Activated T-helper 1 cell treated with anti-CD3 and anti-CD28 coated beads, Interleukin-12 subunit alpha, Interleukin-12 subunit beta, Interleukin-2, Interleukin-4 antibody, amounts not matched to agents 30 ng/mL and 10 ng/mL and 1 ng/mL, durations not matched to agents 14 hours and 24 hours and 36 hours (primary cell): ENCODE measurements at regions not wholly inside any gene's neighbourhood (a gene's known extent, or its start where the extent isn't known, plus 50 kb on each side); places are given as distances from the start of the nearest gene placed in this dataset.
"Not testable (repeated sequence)": the region's sequence is repeated elsewhere in the genome, so short reads cannot be mapped to it uniquely, and the experiment has no call there.

Experiments used
- DNase-seq: peaks from one replicate; pipeline ENCODE4 v3.0.0; 2021; ENCODE audit warnings: low spot score
- H3K27ac Mint-ChIP-seq: one replicate; pipeline ENCODE4 v1.8.0; 2021; ENCODE audit warnings: mild to moderate bottlenecking, mixed read lengths
- H3K27me3 Mint-ChIP-seq: one replicate; pipeline ENCODE4 v1.8.0; 2022; ENCODE audit warnings: mild to moderate bottlenecking, moderate library complexity, mixed read lengths; ENCODE audit not compliant: insufficient read depth
- H3K36me3 Mint-ChIP-seq: one replicate; pipeline ENCODE4 v1.8.0; 2021; ENCODE audit warnings: low read depth, mixed read lengths
- H3K4me1 Mint-ChIP-seq: one replicate; pipeline ENCODE4 v1.8.0; 2021; ENCODE audit warnings: low read depth, mixed read lengths
- H3K4me3 Mint-ChIP-seq: one replicate; pipeline ENCODE4 v1.8.0; 2021; ENCODE audit warnings: mild to moderate bottlenecking, moderate library complexity, mixed read lengths
- H3K9me3 Mint-ChIP-seq: one replicate; pipeline ENCODE4 v1.8.0; 2021; ENCODE audit warnings: mixed read lengths
- intact Hi-C: fragments of 100-400 bp; cut with micrococcal nuclease; formaldehyde crosslinking; loops from one replicate; pipeline ENCODE4 v1.15.1; 2024

GRCh38 chr11:94235772-94236171 lies 68.6 kb upstream of the IZUMO1R start:
- peaks cover 11% of the 10 kb centered on the region for H3K9me3 Mint-ChIP-seq
- H3K4me1 Mint-ChIP-seq, H3K36me3 Mint-ChIP-seq, DNase-seq, H3K27ac Mint-ChIP-seq, H3K27me3 Mint-ChIP-seq, intact Hi-C loops, H3K4me3 Mint-ChIP-seq: not testable (repeated sequence)

- H3K4me3 Mint-ChIP-seq, intact Hi-C loops, H3K9me3 Mint-ChIP-seq: not testable (repeated sequence)
These were observed 68.0 kb upstream of the IZUMO1R start for GRCh38 chr11:94236416-94236815.

GRCh38 chr11:94237447-94238153 lies 66.8 kb upstream of the IZUMO1R start:
- intact Hi-C loops, H3K9me3 Mint-ChIP-seq, H3K27me3 Mint-ChIP-seq: not testable (repeated sequence)

More at GRCh38 chr11:94236416-94236815, 68.0 kb upstream of the IZUMO1R start:
- not testable (repeated sequence) for H3K27ac Mint-ChIP-seq, H3K36me3 Mint-ChIP-seq, H3K27me3 Mint-ChIP-seq, DNase-seq, H3K4me1 Mint-ChIP-seq

GRCh38 chr11:94238154-94238735 lies 66.1 kb upstream of the IZUMO1R start:
- H3K27ac Mint-ChIP-seq, H3K36me3 Mint-ChIP-seq, H3K9me3 Mint-ChIP-seq, H3K4me3 Mint-ChIP-seq, intact Hi-C loops, H3K4me1 Mint-ChIP-seq, H3K27me3 Mint-ChIP-seq: not testable (repeated sequence)
- peak; percentile 1 for DNase-seq

More at GRCh38 chr11:94237447-94238153, 66.8 kb upstream of the IZUMO1R start:
- not testable (repeated sequence) for H3K4me1 Mint-ChIP-seq, H3K36me3 Mint-ChIP-seq, H3K27ac Mint-ChIP-seq, H3K4me3 Mint-ChIP-seq
- peak; percentile 0 for DNase-seq

GRCh38 chr11:94238774-94239173 lies 65.6 kb upstream of the IZUMO1R start:
- intact Hi-C loops, H3K27me3 Mint-ChIP-seq, H3K4me1 Mint-ChIP-seq, H3K36me3 Mint-ChIP-seq, H3K4me3 Mint-ChIP-seq, H3K9me3 Mint-ChIP-seq, H3K27ac Mint-ChIP-seq: not testable (repeated sequence)
- peak; percentile 3 for DNase-seq

- no peak for DNase-seq
- H3K27ac Mint-ChIP-seq = no peak overlapping the region
- intact Hi-C loops = no loop called here
- no peak overlapping the region for H3K4me3 Mint-ChIP-seq
- no peaks in the 10 kb centered on the region for H3K36me3 Mint-ChIP-seq
- no peaks in the 10 kb centered on the region for H3K9me3 Mint-ChIP-seq
- no peaks in the 10 kb centered on the region for H3K27me3 Mint-ChIP-seq
- no peaks in the 10 kb centered on the region for H3K4me1 Mint-ChIP-seq
These were observed 62.5 kb upstream of the IZUMO1R start for GRCh38 chr11:94241896-94242295.

GRCh38 chr11:94243571-94244515 lies 60.5 kb upstream of the IZUMO1R start:
- intact Hi-C loops = no loop called here
- Mint-ChIP-seq H3K4me1 (no peaks in the 10 kb centered on the region), H3K27me3 (no peaks in the 10 kb centered on the region), H3K36me3 (no peaks in the 10 kb centered on the region), H3K4me3 (no peak overlapping the region), H3K27ac (no peak overlapping the region), H3K9me3 (no peaks in the 10 kb centered on the region)
- no peak for DNase-seq

GRCh38 chr11:94245121-94245520 lies 59.3 kb upstream of the IZUMO1R start:
- Mint-ChIP-seq H3K27ac (no peak overlapping the region), H3K36me3 (no peaks in the 10 kb centered on the region), H3K9me3 (no peaks in the 10 kb centered on the region), H3K4me3 (no peak overlapping the region), H3K27me3 (no peaks in the 10 kb centered on the region), H3K4me1 (no peaks in the 10 kb centered on the region)
- DNase-seq = no peak
- intact Hi-C loops = no loop called here

GRCh38 chr11:94248301-94248700 lies 56.1 kb upstream of the IZUMO1R start:
- H3K4me1 Mint-ChIP-seq, H3K9me3 Mint-ChIP-seq, H3K27ac Mint-ChIP-seq, H3K27me3 Mint-ChIP-seq, DNase-seq, H3K4me3 Mint-ChIP-seq, H3K36me3 Mint-ChIP-seq, intact Hi-C loops: not testable (repeated sequence)

GRCh38 chr11:94254214-94254613 lies 50.2 kb upstream of the IZUMO1R start:
- H3K27me3 Mint-ChIP-seq = peaks cover 3% of the 10 kb centered on the region
- no peaks in the 10 kb centered on the region for H3K4me1 Mint-ChIP-seq
- intact Hi-C loops = no loop called here

More at GRCh38 chr11:94254214-94254613, 50.2 kb upstream of the IZUMO1R start:
- Mint-ChIP-seq H3K9me3 (peaks cover 3% of the 10 kb centered on the region), H3K4me3 (no peak overlapping the region), H3K27ac (no peak overlapping the region), H3K36me3 (no peaks in the 10 kb centered on the region)
- DNase-seq = no peak
